ENCODE measurements at regions not wholly inside any gene's neighbourhood (a gene's known extent, or its start where the extent isn't known, plus 50 kb on each side); places are given as distances from the start of the nearest gene placed in this dataset.

GRCh38 chr3:168475704-168476103 is 380.0 kb upstream of the GOLIM4 start:
- TF ChIP-seq CTCF (IDR thresholded peaks at IDR 0.05; ENCODE audit: low read length) (no peak), EZH2 (optimal IDR thresholded peaks at IDR 0.05; ENCODE audit: low read depth, low read length) (no peak), EZH2phosphoT487 (IDR thresholded peaks at IDR 0.05; ENCODE audit: low read length) (no peak)

Measured in MM.1S (cell line).